ENCODE measurements at regions not wholly inside any gene's neighbourhood (a gene's known extent, or its start where the extent isn't known, plus 50 kb on each side); places are given as distances from the start of the nearest gene placed in this dataset.

- no peak for DNase-seq
Observed at GRCh38 chr7:26459540-26460193, 168.0 kb downstream of the SNX10 start.

DNA sequence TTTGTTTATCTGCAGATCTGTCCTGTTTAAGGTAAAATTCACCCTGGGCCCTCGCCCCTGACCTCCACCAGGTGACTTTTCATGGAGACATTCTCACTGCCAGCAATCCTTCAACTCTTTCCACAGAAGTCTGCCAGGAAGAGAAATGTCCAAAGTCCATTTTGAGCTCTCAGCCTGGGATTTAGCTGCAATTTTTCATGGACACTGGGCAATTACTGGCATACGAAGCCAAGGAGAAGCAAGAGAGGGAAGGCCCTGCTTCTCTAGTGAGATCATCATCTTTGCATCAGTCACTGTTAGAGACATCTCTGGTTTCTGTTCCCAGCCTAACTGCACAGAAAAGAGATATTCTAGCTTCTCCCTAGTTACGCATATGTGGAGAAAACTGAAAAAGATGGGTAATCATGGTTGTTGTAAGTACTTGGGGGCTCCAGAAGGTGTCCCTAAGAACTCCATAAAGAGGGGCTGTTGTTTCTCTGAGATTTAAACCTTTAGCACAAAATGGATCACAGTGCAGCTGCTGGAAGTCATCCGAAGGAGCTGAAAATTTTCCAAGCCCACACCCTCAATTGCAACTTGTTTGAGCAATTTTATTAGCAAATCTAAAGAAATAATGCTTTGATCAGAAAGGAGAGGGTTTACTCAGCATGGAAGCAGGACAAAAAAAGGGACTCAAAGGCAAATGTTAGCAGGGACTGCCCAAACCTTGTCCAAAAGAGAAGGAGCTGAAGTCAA is 168.9 kb downstream of the SNX10 start:
- DNase-seq = no peak

DNA sequence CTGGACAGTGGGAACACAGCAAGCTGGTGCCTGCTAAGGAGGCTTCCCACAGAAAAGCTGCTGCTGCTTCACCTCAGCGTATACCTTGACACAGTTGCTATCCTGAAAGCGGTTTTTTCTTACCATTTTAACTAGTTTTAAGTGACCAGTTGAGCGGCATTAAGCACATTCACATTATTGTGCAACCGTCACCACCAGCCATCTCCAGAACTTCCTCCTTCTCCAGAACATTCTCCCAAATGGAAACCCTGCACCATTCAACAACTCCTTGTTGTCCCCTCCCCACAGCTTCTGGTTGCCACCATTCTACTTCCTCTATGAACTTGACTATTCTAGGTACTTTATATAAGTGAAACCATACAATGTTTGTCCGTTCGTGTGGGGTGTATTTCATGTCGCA is 169.9 kb downstream of the SNX10 start:
- no peak for DNase-seq

DNA sequence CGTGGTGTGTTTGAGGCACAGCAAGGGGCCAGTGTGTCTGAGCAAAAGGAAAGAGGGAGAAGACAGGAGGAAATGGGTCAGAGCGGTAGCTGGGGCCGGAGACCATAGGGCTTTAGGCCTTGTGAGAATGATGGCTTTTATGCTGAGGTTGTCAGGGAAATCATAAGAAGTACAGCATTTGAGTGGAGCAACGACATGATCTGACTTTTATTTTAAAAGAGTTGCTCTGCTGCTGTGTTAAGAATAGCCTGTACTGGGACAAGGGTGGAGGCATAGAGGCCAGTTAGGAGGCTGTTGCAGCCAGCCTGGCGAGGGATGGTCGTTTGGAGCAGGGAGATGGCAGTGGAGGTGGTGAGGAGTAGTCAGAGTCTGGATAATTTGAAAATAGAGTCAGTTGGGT is 174.3 kb downstream of the SNX10 start:
- DNase-seq = no peak

DNA sequence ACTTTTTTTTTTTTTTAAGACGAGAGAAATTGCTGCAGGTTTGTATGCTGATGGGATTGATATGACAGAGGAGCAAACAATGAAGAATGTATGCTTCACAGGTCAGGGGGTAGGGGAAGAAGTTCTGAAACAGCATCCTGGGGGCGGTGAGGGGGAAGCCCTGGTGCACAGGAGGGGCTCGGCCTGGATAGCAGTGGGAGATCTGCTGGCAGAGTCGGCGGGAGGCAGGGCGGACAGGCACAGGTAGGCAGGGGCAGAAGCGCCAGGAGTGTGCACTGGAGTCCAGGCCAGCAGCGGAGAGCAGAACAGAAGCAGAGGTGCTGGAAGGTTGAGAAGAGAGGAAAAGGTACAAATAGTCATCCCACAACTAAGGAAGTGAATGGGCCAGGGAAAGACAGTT is 175.4 kb downstream of the SNX10 start:
- DNase-seq = no peak

DNA sequence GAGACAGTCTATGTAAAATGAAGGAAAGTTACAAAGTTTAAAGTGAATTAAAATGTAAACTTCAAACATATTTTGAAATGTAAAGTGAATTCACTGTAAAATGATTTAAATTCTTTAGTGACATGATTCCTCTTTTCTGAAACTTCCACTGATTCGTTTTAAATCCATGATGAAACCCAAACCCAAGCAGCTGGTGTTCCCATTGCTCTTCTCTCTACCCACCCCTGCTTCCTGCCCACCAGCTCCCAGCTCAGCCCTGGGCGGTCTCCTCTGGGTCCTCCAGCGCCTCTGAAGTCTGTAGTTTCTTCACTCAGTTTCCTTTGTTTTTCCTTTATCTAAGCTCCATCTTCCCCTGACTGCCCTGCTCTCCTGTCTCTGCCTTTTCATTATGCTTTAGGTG is 175.9 kb downstream of the SNX10 start:
- DNase-seq = no peak

GRCh38 chr7:26468625-26469024 is 177.0 kb downstream of the SNX10 start:
- DNase-seq = no peak

GRCh38 chr7:26469188-26469587 is 177.5 kb downstream of the SNX10 start:
- no peak for DNase-seq

GRCh38 chr7:26470691-26471090 is 179.0 kb downstream of the SNX10 start:
- DNase-seq = no peak

- DNase-seq = no peak
Observed at GRCh38 chr7:26471306-26472075, 179.8 kb downstream of the SNX10 start.

DNA sequence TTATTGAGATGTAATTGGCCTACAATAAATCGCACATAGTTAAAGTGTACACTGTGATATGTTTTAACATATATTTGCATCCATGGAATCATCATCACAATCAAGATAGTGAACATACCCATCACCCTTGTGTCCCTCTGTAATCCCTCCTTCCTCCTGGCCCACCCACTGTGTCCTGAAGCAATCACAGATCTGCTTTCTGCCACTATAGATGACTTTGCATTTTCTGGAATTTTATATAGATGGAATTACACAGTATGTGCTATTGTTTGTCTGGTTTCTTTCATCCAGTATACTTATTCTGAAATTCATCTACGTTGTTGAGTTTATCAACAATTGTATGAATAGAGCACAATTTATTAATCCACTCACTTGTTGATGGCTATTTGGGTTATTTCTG is 181.3 kb downstream of the SNX10 start:
- no peak for DNase-seq

DNA sequence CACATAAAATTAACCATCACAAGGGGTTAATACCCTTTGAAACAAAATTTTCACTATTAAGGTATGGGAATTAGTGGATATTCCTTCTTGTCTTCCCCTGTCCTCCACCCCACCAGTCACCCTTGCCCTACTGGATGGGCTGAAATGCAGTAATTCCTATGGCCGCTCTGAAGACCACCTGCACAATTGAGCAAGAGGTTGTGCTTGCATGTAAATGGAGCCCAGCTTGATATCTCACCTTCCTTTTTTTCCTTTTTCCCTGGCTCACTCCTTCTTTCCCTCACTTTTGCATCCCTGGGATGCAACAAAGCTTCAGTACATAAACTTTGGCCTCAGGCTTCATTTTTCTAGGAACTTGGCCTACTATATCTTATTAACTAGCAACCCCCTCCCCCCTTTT is 184.6 kb downstream of the SNX10 start:
- no peak for DNase-seq

DNA sequence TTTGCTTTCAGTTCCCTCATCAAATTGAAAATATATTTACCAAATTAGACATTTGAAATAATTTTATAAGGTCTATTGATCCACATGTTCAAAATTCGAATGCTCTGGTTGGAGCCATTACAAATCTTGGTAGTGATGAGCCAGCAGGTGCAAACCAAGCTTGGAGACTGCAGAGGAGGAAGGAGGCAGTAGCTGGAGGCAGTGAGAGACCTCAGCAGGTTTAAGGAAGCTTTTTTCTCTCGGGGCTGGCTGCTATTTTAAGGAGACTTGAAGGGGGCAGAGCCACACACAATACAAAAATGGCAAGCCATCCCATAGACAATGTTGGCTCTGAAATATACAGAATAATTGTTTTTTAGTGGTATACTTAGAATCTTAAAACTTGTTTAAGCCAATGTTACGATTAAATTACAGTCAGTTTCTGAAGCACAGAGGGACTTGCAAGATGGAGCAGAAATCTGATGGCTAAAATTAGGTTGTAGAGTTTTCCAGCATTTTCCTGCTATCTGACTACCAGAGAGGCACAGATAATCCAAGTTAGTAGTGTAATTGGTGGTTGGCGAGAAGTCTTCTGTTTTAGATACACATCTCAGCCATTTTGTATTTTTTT is 185.8 kb downstream of the SNX10 start:
- DNase-seq = no peak

DNA sequence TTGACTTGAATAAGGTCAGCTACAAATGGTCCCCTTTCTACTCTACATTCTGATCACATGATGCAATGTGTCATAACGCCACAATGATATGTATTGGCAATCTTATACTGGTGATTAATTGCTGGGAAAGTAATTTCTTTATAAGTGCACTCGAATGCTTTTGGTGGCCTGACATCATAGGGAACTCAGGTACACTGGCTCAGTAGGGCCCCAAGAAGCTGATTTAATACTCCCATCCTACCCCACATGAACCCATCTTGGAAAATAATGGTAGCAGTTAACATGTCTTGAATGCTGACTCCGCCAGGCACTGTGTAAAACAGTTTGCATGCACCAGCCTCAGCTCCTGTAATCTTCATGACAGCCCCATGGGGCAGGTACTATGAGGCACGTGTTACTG is 186.9 kb downstream of the SNX10 start:
- DNase-seq = no peak

DNA sequence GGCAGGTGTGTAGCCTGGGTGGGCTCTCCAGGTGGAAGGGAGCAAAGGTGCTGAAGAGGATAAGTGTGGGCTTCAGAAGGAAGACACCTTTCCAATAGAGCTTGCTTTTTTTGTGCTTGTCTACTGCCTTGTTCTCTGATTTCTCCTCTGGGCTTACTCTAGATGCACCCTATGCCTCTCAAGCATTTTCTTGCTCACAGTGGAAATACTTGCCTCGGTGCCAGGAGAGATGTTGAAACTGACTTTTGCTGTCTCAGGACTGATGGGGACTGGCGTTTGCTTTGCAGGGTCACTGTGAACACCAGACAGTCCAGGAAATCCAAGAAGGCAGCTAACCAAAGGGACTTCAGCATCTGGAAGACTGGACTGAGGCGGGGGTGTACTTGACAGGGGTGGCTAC is 187.9 kb downstream of the SNX10 start:
- no peak for DNase-seq

- DNase-seq = no peak
Observed at GRCh38 chr7:26480156-26480555, 188.5 kb downstream of the SNX10 start.

DNA sequence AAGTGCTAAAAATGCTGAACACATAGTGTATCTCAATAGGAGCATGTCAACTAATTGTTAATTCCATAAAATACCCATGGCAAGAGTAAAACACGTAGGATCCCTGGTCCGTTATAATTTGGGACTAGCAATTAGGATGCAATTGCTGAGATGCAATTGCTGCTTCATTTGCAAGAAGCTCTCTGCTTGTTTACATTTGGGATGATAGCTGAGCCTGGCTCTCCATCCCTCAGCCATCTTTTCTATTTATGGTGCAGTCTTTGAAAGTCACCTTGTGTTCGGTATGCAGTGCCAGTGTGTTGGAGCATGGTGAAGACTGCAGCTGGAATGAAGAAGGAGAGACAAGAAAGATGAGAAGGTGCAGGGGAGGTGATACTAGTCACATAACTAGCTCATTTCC is 191.3 kb downstream of the SNX10 start:
- DNase-seq = no peak

DNA sequence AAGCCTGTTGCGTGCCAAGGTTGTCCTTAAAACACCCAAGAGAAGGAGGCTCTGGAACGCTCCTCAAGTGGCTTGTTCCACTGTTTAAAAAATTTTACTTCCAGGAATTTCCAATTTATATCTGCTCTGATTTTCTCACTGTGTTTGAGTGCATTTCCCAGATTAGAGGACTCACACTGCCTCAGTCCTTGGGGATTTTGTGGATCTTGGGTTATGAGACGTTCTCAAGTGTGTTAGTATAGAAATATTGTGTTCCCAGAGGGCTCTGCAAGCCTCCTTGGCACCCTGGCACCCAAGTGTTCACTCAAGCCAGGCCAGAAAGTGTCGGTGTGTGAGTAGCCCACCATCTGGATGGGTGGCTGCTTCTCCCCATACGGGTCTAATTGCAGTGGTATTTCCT is 192.2 kb downstream of the SNX10 start:
- no peak for DNase-seq

DNA sequence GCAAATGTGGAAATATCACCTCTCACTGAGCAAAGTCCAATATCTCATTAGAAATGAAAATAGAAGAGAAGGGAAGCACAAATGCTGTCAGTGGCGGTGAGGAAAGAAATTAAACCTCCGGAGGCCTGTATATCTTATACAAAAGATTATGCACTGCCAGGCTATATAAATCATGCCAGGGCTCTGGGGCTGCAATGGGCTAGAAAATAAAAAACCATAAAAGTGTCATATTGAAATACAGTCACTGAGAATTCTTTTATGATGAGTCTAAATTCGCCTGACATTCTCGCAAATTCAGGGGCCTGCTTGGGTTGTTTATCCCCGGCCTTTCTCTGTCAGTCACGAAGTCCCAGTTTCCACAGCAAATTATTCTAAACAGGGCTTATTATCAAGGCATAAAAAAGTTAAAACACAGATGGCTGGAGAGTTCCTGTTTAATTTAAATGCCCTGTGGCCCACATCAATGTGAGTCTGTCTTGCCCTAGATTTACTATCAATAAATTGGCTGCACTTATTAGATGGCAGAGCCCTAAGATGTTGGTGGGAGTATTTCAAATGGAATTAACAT is 193.8 kb downstream of the SNX10 start:
- no peak for DNase-seq

DNA sequence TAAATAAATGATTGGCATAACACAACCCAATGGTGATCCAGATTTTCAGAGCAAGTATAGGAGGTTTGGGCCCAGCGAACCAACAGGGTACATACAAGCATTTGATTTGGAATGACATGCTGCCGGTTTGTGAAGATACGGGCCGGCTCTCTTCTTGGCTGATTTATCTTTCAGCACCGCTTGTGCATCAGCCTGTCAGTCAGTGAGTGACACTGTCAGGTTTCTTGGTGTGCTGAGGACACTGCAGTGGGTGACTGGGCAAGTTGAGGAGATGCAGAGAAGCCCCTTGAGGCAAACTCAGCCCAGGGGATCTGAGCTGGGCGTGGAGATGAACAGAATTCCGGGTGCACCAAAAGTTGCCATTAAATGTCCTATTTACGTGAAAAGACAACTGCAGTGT is 194.5 kb downstream of the SNX10 start:
- no peak for DNase-seq

DNA sequence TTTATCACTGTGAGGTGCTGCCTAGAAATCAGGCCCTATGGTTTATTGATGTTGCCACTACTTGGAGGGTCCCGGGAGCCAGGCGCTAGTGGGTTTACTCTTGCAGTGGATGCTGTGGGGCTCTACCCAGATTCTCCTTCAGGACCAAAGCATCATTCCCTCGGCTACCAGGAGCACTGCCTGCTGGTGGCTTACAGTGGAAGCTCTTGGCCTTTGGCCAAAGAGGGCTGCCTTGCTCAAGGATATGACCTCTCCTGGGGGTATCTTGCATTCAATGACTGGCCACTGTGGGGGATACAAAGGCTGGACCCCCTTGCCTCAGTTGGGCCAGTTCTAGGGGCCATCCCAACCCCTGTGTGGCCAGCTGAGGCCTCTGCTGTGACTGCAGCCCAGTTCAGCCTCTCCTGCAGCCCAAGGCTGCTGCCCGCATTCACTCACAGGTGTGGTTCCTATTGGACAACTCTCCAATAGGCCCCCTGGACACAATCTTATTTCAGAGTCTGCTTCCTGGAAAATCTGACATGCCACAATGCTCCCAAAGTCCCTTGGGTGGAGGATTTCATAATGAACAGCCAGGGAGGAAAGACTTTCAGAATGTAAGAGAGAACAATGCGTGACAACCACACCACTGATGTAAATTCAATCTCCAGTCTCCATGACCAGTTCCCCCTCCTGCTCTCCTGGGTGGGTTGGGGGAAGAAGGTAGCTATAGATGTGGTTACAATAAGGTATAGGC is 196.3 kb downstream of the SNX10 start:
- no peak for DNase-seq

DNA sequence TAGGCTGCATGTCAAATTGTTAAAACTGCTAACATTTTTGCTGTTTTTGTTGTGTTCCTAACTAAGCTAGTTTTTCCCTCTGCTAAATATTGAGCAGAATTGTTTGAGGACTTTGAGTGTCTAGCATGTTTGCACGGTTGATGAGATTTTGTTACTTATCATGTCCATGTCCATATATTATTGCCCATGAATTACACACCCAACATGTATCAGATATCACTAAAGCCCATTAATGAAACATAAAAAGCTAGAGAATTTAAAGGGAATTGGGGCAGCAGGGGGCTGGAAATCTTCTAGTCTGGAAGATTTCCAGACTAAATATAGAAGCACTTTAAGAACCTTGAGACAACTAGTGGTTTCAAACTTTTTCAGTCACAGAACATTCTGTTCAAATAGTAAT is 197.7 kb downstream of the SNX10 start:
- no peak for DNase-seq

Data from T-helper 1 cell (primary cell).